ENCODE measurements at regions not wholly inside any gene's neighbourhood (a gene's known extent, or its start where the extent isn't known, plus 50 kb on each side); places are given as distances from the start of the nearest gene placed in this dataset.

DNA sequence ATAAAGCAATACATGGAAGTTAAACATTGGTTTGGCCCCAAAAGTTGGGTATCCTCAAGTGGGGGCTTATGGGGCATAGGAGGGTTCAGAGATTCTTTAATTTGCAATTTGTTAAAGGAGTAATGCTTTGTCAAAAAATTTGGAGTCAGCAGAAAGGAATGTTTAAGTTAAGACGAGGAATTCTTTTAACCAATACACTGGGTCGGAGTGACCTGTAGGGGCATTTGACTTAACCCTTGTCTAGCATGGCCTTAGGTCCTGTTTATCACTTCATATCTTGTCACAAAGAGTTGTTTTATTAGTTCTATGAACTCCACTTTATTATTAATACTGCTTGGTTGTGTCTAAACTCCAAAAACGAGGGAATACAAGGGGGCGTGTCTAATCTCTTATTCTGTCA is 656.1 kb upstream of the RORB start:
- DNase-seq (ENCODE audit: extremely low read depth, low read depth, low spot score): no peak

DNA sequence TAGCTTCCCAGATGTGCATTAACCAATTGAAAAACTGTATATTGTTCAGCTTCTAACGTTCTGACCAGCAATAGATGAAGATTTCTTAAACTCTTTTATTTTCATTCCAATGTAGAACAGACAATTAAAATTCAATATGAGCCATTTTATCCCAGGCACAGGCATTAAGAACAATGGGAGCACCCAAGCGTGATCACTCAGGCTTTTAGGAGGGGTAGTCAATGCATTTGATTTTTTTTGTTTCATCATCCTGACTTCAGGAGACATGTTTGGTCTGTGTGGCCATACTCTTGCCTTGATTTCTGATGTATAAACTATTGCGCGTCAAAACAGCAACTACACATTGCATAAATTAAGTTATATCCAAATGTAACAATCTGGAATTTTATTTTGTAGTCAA is 653.0 kb upstream of the RORB start:
- DNase-seq (ENCODE audit: extremely low read depth, low read depth, low spot score): no peak

DNA sequence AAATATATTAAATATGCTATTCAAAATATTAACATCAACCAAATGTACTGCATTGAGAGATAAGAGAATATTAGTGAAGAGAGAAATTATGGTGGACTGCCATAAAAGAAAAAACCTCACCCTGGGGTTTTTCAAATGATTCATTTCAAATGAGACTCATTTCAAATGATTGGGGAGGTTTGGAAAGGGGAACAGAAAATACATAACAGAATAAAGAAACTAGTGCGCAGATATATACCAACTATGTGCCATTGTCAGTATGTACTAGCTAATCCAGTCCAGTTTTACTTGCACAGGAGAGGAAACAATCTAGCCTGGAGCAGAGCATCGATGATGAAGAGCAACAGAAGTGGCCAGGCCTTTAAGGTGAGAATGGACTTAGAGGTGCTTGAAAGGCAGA is 651.6 kb upstream of the RORB start:
- no peak for DNase-seq (ENCODE audit: extremely low read depth, low read depth, low spot score)

DNA sequence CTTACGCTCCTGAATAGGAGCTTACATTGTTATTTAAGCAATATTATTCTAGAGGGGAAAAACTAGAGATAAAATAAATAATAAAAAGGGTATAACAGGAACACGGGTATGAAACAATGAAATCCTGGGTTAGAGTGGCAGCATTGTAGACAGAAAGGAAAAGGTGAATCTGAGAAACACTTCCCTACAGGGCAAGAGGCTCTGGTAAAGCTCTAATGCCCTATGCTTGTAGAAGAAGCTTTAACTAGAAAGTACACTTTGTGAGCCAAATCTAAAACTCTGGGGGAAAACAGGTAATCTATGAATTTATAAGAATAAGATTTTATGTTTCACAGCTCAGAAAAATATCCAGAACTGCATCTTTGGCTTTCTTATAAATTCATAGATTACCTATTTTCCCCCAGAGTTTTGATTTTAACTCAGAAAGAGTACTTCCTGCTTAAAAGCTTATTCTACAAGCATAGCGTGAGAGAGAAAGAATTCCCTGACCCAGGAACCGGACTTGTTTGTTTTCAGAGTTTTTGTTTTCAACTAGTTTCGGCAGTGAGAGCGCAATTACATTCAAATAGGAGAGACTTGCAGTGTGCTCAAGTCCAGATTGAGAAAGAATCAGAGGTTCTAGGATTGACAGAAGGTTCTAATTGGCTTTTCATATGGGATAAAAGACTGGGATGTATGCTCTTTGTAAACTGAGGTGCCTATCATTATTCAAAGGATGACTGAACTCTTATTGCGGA is 651.0 kb upstream of the RORB start:
- DNase-seq (ENCODE audit: extremely low read depth, low read depth, low spot score): no peak

DNA sequence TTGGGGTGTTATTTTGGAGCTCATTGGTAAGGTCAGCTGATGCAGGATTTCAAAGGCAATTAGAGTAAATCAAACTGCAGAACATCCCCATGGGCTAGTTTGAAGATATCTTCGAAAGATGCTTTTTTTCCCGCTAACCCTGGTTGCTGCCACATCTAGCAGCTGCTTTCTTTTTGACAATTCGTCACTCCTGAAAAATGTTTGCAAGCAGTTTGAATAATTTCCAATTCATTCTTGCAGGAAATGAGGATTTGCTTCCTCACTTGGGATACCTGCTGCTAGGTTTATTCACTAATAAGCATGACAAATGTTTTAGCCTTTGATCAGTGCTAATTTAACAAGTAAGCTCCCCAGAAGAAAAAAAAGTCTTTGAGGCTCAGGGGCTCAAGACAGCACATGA is 649.6 kb upstream of the RORB start:
- no peak for DNase-seq (ENCODE audit: extremely low read depth, low read depth, low spot score)

DNA sequence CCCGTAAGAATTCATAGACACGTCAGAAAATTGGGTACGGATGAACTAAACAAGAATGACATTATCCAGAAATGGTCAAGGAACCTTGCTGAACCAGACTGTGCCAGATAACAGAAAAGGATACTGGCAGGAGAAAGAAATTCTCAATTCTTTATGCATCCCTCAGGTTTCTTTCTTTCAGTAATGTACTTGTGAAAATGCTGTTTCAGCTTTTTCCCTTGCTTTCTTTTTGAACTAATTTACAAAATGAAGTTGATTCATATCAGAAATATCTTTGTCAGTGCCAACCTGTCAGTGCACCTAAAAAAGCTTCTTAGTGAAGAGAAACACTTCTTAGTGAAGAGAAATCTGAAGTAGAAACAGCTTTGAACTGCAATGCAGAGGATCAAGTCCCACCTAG is 643.6 kb upstream of the RORB start:
- no peak for DNase-seq (ENCODE audit: extremely low read depth, low read depth, low spot score)

DNA sequence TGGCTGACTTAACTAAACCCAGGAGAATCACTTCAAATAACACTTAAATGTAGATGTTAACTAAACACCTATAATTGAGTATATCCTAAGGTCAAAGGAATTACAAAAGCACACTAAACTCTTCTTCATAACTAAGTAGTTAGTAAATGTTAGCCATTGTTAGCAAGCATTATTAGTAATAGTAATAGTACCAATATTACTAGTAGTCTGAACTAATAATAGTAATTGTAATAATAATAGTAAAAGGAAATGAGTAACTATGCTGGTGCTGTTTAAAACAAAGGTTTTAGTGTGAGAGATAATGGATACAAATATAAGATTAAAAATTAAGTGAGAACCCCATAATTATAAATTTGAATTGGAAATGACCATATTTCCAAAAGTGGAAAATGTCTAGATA is 641.9 kb upstream of the RORB start:
- DNase-seq (ENCODE audit: extremely low read depth, low read depth, low spot score): no peak

DNA sequence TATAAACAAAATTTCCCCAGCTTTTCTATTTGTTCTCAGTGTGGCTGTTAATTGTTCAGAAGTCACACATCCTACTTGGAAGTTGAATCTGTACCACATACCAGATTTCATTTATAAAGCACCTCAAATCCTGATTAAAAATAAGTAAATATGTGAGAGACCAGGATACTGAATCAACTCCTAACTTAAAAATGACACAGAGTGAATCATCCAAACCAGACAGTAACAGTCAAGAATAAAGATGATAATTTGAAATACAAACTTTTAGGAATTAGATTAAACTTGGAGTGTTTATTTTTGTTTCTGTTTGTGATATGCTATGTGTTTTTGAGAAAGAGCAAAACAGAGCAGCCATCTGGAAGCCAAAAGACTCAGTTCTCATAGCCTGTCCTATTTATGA is 633.2 kb upstream of the RORB start:
- no peak for DNase-seq (ENCODE audit: extremely low read depth, low read depth, low spot score)

DNA sequence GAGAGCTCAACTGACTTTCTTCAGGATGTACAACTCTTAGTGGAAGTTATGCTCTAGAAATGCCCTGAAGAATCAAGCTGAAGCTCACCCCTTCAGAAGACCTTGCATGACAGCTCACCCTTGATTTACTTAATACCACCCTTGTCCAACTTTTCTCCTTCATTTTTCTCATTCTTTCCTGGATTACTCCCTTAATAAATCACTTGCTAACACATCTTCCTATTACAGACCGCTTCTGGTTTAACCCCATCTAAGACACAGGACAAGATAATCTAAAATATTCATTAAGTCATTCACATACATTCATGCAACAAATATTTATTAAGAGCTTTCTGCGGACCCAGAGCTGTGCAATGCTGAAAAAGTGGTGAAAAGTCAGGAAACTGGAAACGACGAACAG is 630.7 kb upstream of the RORB start:
- no peak for DNase-seq (ENCODE audit: extremely low read depth, low read depth, low spot score)

DNA sequence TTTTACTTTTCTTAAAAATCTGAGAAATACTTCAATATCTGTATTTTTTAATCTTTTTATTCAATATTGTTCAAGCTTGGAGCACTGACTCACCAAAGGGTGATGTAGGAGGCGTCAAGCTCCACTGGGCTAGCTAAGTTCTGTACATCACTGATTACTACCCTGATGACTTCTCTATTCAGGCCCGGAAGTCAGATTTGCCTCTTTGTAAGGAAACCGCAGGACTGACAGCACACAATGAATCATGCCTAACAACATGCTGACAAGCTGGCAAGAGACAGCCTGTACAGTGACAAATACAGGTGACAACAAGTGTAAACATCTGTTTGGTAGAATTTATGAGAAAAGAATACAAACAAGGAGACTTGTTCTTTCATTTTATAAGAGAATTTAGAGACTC is 627.9 kb upstream of the RORB start:
- no peak for DNase-seq (ENCODE audit: extremely low read depth, low read depth, low spot score)

DNA sequence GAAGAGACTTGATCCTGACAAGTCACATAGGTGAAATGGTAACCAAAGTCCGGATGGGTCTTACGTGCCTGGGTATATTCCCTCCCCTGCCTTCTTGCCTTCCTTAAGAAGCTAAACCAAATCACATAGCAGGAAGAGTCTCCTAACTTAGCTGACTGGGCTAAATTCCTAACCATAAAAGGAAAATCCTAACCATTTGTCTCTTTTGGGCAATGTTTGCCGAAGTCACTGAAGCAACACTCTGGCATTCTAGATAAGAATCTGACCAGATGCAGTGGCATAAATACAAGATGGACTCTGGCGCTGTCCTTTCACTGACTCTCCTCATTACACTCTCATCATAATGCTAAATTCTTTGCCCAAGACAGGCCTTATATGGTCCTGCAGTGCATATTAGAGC is 625.5 kb upstream of the RORB start:
- no peak for DNase-seq (ENCODE audit: extremely low read depth, low read depth, low spot score)

DNA sequence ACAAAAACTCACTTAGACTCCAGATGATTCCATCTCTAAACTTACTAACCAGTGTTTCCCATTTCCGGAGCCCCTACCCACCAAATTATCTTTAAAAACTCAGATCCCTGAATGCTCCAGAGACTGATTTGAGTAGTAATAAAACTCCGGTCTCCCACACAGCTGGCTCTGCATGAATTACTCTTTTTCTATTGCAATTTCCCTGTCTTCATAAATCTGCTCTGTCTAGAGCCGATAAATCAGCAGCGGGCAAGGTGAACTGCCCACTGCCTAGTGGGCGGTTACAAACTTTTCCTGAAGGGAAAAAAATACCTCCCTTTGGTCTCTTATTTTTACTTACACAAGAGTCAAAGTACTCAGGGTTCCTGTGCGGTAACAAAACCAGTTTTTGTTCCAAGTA is 624.4 kb upstream of the RORB start:
- no peak for DNase-seq (ENCODE audit: extremely low read depth, low read depth, low spot score)

DNA sequence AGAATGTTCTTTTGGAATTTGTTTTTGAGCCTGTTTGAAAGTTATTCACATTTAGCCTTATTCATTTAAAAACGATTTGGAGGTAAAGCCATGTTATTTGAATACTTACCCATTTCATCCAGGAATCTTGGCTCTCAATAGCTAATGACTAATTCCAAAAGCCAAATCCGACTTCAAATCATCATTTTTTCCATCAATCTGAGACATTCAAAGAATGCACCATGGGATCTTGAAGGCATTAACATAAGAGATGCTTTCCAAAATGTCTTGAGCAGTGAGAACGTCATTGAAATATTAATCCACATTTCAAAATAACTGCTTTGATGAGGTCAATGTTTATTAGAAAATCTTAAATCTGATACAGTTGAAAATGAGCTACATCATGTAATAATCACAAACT is 617.0 kb upstream of the RORB start:
- DNase-seq (ENCODE audit: extremely low read depth, low read depth, low spot score): no peak

DNA sequence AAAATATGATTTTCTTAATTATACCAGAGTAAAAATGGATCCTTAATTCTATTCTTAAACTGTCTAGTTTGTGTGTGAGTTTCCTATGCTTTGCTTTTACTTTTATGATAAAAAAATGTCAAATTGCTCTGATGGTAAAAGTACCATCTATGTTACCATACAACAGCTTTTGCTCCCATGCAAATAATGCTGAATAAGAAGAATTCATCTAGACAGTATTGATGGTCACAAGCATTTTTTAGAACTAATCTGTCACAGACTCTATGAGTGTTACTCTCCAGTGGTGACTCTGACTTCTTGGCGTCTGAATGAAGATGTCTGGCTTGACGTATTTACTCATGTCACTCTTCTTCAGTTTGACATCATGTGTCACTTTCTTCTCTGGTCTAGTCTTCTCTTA is 608.1 kb upstream of the RORB start:
- no peak for DNase-seq (ENCODE audit: extremely low read depth, low read depth, low spot score)

DNA sequence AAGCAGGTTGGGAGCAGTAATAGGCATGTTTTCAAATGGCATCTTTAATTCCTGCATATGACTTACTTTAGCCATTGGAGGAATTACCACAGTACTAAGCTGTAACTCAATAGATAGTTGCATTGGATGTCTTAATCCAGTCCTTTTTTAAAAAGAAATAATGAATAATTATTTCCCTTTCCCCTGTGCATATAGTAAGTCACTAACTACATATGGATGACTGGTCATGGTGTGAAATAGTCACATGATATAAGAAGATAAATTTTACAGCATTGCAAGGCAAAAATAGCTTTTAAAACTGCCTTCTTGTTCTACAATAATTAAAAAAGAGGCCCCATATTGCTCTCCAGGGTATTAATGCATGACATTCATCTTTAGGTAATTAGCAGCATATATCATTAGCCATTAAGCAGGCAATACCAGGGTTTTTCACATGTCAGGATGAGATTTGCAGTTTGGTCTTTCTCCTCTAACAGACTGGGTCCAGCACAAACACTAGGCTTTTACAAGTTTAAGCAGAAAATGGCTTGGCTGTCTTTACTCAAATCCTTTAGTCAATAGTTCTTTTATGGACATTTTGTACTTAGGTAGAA is 606.4 kb upstream of the RORB start:
- no peak for DNase-seq (ENCODE audit: extremely low read depth, low read depth, low spot score)

DNA sequence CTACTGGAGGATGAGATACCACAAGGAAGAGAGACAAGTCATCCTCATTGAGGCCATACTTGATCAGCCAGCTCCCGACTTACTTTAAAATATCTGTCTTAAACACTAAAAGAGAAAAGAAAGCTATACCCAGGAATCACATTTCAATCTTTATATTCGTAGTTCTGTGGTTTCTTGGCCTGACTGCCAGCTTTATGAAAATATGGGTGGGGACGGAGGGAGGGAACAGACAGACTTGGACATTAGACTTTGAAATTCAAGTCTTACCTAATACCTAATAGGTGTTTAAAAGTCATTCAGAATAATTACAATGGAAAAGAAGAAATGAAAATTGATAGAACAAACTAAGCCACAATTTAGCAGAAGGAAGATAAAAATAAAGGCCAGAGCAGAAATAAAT is 604.8 kb upstream of the RORB start:
- no peak for DNase-seq (ENCODE audit: extremely low read depth, low read depth, low spot score)

DNA sequence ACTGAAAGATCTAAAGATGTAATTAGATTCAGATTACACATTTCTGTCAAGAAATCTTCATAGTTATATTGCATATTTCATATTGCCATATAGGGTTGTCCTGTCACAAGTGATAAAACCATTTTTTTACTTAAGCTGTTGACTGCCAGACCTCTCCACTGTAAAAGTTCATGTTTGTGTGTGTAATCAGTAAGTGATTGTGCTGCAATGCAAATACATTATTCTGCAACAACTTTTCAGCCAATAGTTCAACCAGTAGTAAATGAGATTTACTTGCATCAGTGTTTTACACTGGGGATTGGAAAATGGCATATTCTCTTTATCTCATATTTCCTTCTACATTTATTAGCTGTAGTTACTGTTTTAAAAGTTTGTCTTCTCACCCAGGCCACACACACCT is 603.9 kb upstream of the RORB start:
- DNase-seq (ENCODE audit: extremely low read depth, low read depth, low spot score): no peak

DNA sequence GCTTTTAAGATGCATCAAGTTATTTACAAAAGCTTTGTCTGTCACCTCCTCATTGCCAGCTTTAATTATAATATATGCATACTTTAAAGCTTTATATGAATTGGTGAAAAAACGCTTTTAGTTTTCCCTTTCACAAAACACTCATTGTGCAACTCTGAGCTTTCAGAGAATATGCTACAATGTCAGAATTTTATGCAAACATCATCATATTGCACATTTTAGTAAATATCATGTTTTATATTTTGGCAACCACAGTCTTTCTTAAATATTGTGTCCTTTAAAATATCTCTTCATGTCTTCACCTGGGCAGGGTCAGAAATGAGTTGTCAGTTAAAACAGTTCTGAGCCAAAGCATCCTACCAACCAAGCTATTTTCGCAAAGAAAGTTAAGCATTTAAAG is 601.1 kb upstream of the RORB start:
- DNase-seq (ENCODE audit: extremely low read depth, low read depth, low spot score): no peak

DNA sequence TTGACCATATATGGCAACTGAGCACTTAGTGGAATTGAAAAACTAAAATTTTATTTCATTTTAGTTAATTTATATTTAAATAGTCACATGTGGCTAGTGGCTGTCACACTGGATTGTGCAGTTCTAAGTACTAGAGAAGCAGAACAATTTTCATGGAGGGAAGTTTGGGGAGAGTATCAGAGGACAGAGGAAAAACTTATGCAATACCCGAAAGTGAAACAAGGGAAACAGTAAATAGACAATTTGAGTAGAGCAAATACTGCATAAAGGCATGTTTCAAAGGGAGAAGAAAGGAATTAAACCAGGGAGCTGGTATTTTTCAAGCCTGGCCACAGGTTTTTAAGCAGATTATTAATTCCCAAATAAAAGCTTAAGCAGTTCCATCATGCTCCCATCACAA is 590.5 kb upstream of the RORB start:
- no peak for DNase-seq (ENCODE audit: extremely low read depth, low read depth, low spot score)

DNA sequence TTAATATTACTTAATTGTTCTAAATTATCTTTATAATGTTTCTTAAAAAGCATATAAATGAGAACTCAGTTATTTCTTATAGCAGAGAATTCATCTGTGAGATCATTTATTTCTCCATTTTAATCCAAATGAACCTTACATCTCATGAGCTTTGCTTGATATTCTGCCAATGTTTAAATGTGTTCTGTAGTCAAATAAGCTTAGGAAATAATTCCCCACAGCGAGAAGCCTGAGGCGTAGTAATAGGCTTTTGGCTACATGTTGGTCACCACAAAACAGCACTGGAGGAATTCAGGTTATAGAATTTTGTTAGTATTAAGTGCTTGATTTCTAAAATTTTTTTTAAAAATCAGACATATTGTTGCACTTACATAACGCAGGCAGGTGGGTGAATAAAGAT is 585.3 kb upstream of the RORB start:
- DNase-seq (ENCODE audit: extremely low read depth, low read depth, low spot score): no peak

DNA sequence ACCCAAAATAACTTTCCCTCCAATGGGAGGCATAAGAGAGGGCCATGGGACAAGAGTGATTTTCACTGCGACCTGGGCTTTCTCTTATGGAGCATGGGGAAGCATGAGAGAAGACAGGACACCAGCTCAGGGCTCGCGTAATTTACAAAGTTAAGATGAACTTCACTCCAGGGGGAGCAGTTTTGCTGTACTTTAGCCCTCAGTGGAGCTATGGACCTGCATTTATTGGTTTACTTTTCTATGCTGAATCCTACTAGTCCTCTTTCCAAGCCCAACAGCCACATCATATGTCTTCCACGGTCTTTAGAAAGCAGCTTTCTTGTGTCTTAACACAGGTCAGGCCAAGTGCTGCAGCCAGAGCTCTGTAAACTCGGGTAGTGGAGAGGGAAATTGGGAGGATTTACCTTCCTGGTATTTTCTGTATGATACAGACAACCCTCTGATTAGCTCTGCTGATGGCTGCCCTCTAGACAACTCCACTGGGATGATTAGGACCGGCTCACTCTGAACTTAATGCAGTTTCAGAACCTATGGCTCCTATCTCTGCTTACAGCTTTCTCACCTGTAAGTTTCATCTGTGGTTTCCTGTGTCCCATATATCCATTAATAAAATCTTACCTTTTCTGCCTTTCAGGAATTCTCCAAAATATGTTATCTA is 581.0 kb upstream of the RORB start:
- no peak for DNase-seq (ENCODE audit: extremely low read depth, low read depth, low spot score)

DNA sequence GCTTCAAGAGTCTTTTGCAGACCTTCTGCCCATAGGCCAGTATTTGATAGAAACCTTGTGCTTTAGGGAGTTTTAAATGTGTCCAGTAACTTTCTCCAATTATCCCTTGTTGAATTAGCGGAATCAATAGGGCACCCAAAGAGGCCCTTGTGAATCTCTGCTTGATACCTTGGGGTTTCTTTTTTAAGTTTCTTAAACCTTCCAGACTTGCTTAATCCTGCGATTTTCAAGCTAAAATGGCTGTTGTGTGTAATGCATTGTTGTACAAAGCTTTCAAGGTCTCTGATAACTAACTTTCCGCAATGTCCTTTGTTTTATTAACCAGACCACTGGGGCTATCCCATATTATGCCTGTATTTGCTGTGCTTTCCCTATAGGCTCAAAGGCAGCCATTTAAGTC is 577.4 kb upstream of the RORB start:
- DNase-seq (ENCODE audit: extremely low read depth, low read depth, low spot score): no peak

DNA sequence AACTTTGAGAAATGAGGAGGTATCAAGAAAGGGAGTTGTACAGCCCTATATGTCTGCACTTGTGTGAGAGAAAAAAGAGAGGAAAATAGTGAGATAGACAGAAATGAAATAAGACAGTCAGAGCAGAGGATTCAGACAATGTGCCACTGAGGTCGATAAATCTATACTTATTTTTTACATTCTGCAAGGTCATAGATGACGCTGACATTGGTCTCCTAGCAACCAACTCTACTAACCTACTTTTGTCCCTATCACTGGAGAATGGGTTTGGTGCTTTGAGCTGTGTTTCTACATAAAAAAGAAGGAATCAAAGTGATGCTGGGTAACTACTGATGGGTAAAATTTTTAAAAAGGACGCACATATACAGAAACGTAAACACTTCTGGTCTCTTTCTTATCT is 573.3 kb upstream of the RORB start:
- no peak for DNase-seq (ENCODE audit: extremely low read depth, low read depth, low spot score)

Data from glomerular endothelial cell (primary cell).